ENCODE measurements at regions not wholly inside any gene's neighbourhood (a gene's known extent, or its start where the extent isn't known, plus 50 kb on each side); places are given as distances from the start of the nearest gene placed in this dataset.

- ChIA-PET CTCF (ENCODE audit: partially characterized antibody) (interaction anchor here (2.0 kb wide), 1 partner anchor 11 kb away, joined by 8 read pairs; no protein-coding TSS in a partner anchor), POLR2A (ENCODE audit: partially characterized antibody) (no interaction called here)
- Histone ChIP-seq H3K56ac (replicated peaks; ENCODE audit: insufficient read length, low read depth, low read length) (no peak overlapping the region), H2BK15ac (ENCODE audit: low read length) (no peak overlapping the region), H3K4me3 (ENCODE audit: extremely low read depth in 1 of 4, insufficient read depth in 2 of 4, low read depth in 3 of 4, low read length in 4 of 4) (no peak overlapping the region), H2AFZ (ENCODE audit: low read length) (no peak overlapping the region), H3K23ac (ENCODE audit: insufficient read length) (no peak overlapping the region), H4K20me1 (replicated peaks in 1 of 2; ENCODE audit: control insufficient read depth in 1 of 2, insufficient read depth in 2 of 2, low read length in 2 of 2) (no peaks in the 10 kb centered on the region), H3K4ac (replicated peaks; ENCODE audit: insufficient read length, low read depth, low read length) (no peak overlapping the region), H3K23me2 (ENCODE audit: low read depth, low read length) (no peaks in the 10 kb centered on the region), H2BK5ac (ENCODE audit: low read depth, low read length) (no peak overlapping the region), H3K9me3 (ENCODE audit: insufficient read depth in 2 of 2, low read depth in 1 of 2, low read length in 1 of 2) (0 out of 4 replicates have a peak, but pooled peaks cover 2 to 4% of the 10 kb centered on the region in 2 experiments), H3K4me2 (ENCODE audit: insufficient read depth in 1 of 2, low read depth in 2 of 2, low read length in 2 of 2) (no peak overlapping the region), H3K14ac (ENCODE audit: insufficient read length) (no peak overlapping the region), H3K79me2 (ENCODE audit: control insufficient read depth in 1 of 2, insufficient read depth in 2 of 2, low read length in 2 of 2) (no peaks in the 10 kb centered on the region), H4K5ac (ENCODE audit: insufficient read length, low read depth, low read length) (no peak overlapping the region), H2BK120ac (replicated peaks; ENCODE audit: low read depth, low read length) (no peak overlapping the region), H4K8ac (ENCODE audit: extremely low read depth, insufficient read depth, low read length) (no peak overlapping the region), H3K27me3 (replicated peaks in 1 of 4; ENCODE audit: control insufficient read depth in 3 of 4, extremely low read depth in 1 of 4, insufficient read depth in 3 of 4, low read length in 3 of 4) (no peaks in the 10 kb centered on the region), H3K79me1 (ENCODE audit: low read depth, low read length) (no peaks in the 10 kb centered on the region), H4K91ac (replicated peaks; ENCODE audit: insufficient read length, low read length) (no peak overlapping the region), H3K9ac (replicated peaks in 1 of 4; ENCODE audit: extremely low read depth in 1 of 4, low read depth in 3 of 4, low read length in 3 of 4) (no peak overlapping the region), H2AK5ac (ENCODE audit: low read depth, low read length) (no peak overlapping the region), H3K36me3 (ENCODE audit: control insufficient read depth in 2 of 4, insufficient read depth in 4 of 4, low read length in 3 of 4) (no peaks in the 10 kb centered on the region), H3K27ac (ENCODE audit: low read depth, low read length) (no peak overlapping the region), H2BK12ac (ENCODE audit: low read depth, low read length) (no peak overlapping the region), H2BK20ac (ENCODE audit: low read length) (no peak overlapping the region), H3K18ac (ENCODE audit: extremely low read depth, low read length) (no peak overlapping the region), H3K4me1 (replicated peaks in 1 of 4; ENCODE audit: control insufficient read depth in 3 of 4, insufficient read depth in 4 of 4, low read length in 3 of 4) (no peaks in the 10 kb centered on the region; a peak in 2 of 7 replicates)
- WGBS, 2 experiments (ENCODE audit: extremely low coverage in 1 of 2, insufficient coverage in 1 of 2, insufficient read length in 1 of 2, insufficient replicate concordance in 2 of 2, low coverage in 1 of 2, low lambda C conversion rate in 2 of 2, missing lambda C conversion rate in 1 of 2), result 95% methylated on average over 3 of the region's 3 CpGs; no CpG with 5 or more reads in 1 of the 2 experiments
- no peak for FAIRE-seq
- no peak for DNase-seq (ENCODE audit: low read depth in 1 of 2, low spot score in 2 of 2)
- no peak for TF ChIP-seq SRF (IDR thresholded peaks at IDR 0.05; ENCODE audit: low read depth, low read length)
- no peak for TF ChIP-seq EZH2 (IDR thresholded peaks at IDR 0.05; ENCODE audit: low read depth, low read length, severe bottlenecking)
- TF ChIP-seq, protein P1, sequence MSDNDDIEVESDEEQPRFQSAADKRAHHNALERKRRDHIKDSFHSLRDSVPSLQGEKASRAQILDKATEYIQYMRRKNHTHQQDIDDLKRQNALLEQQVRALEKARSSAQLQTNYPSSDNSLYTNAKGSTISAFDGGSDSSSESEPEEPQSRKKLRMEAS (IDR thresholded peaks at IDR 0.05), result no peak
- TF ChIP-seq CHD2 (IDR thresholded peaks at IDR 0.05; ENCODE audit: low read length), result no peak
- TF ChIP-seq TAF1 (IDR thresholded peaks at IDR 0.05; ENCODE audit: low read depth, low read length), result no peak
- no peak for TF ChIP-seq HDAC6 (IDR thresholded peaks at IDR 0.05; ENCODE audit: low read depth, low read length)
- no peak for TF ChIP-seq CTBP2 (IDR thresholded peaks at IDR 0.05; ENCODE audit: borderline replicate concordance, insufficient read depth, insufficient read length, low read length)
These were observed 1294.0 kb downstream of the AACS start for GRCh38 chr12:126359216-126359615.
